ENCODE measurements at regions not wholly inside any gene's neighbourhood (a gene's known extent, or its start where the extent isn't known, plus 50 kb on each side); places are given as distances from the start of the nearest gene placed in this dataset.

DNA sequence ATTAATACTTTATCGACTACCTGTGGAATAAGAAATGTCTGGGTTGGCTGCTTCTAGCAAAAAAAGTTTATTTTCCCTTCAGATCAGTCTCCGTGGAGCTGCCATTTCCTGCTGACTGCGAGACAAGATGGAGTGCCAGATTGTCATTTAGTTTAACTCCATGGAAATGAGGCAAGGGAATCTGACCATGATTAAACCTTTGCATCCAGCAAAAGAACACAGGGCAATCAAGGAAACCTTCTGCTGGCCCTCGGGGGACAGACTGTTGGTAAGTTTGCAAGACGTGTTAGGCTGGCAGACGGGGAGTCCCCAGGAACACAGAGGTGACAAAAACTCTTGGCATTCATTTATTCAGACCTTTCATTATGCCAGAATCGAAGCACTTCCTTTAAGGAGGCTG is 52.2 kb upstream of the SPACA1 start:
- DNase-seq (ENCODE audit: low read depth) = no peak

DNA sequence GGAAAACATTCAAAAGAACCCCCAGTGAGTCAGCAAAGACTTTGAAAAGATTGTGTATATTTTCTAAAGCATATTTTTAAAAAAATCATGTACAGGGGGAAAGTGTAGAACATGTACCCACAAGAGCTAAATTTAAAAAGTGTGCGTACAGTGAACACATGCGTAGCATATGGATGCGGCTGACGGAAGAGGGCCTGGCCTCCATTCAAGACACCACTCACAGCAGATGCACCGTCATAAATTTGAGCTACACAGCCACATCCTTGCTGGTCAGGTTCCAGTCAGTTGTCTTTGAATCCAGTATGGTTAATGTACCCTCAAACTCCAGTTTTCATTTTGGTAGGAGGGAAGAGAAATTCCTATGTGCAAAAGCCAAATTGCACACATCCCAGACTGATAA is 54.3 kb upstream of the SPACA1 start:
- no peak for DNase-seq (ENCODE audit: low read depth)

DNA sequence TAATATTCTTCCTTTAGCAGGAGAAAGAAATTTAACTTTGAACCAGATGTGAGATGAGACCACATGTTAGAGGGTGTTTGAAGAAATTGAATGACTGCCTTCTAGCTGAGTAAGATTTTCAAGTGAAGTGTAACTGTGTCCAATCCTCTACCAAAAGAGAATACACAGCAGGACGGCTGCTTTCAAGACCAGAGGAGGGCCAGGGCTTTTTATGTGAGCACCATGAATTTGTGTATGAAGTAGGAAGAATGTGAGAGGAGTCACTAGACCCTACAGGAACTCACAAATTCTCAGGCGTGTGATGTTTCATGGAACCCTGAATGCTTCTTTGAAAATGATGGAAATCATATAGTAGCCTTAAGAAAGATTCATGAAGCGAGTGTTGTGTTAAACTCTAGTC is 56.8 kb upstream of the SPACA1 start:
- no peak for DNase-seq (ENCODE audit: low read depth)

DNA sequence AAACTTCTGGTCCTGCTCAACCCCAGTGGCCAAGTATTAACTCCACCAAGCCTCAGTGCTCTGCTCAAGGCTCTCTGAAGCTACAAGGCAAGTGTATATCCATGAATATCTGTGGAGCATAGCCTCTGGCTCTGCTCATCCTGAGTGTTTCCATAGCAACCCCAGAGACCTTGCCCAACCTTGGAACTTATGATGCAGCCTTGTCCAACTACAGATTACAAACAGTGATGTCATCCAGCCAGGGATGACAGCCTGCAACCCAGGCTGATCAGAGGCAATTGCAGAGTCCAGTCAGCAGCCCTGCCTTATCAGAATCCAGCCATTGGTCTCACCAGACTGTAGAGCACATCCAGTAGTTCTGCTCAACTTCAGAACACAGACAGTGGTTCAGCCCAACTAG is 65.5 kb upstream of the SPACA1 start:
- DNase-seq (ENCODE audit: low read depth) = no peak

DNA sequence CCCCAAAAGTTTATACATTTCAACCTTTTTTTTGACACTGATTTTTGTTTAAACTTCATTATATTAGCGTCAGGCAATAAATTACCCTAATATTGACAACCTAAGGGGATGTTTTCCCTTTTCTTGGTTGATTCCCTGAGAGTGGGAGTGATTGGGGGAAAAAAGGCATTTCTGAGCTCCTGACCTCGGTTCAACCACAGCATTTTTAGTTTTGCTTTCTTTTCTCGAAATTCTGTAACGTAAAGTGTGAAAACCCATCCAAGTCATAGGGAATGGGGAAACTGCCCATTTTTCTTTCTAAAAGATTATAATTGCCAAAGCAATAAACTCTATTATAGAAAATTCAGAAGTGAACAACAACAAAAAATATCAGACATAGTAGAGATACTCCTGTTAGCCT is 67.9 kb upstream of the SPACA1 start:
- no peak for DNase-seq (ENCODE audit: low read depth)

DNA sequence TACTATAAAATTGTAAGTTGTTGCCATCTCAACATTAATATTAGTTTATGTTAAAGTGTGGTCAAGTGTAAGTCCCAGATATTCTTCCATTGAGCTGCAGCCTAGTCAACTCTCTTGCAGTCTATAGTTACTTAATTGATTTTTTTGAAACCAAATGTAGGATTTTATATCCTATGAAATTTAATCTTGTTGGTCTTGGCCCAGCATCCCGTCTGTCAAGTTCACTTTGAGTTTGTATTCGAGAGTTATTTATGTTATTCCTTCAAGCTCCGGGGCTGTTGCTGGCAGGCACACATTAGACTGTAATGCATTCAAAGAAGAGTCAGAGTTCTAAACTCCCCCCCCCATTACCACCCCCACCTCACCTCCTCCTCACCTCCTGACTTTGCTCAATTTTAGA is 71.0 kb upstream of the SPACA1 start:
- DNase-seq (ENCODE audit: low read depth) = no peak

DNA sequence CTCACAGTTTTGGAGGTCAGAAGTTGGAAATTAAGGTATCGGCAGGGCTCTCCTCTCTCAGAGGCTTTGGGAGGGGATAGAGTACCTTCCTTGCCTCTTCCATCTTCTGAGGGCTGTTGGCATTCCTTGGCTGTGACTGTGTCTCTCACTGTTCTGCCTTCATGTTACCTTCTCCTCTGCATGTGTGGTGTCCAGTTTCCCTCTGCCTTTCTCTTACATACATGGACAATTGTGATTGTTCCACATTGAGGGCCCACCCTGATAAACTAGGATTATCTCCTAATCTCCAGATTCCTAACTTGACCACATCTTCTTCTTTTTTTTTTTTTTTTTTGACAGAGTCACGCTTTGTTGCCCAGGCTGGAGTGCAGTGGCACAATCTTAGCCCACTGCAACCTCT is 72.1 kb upstream of the SPACA1 start:
- DNase-seq (ENCODE audit: low read depth) = no peak

DNA sequence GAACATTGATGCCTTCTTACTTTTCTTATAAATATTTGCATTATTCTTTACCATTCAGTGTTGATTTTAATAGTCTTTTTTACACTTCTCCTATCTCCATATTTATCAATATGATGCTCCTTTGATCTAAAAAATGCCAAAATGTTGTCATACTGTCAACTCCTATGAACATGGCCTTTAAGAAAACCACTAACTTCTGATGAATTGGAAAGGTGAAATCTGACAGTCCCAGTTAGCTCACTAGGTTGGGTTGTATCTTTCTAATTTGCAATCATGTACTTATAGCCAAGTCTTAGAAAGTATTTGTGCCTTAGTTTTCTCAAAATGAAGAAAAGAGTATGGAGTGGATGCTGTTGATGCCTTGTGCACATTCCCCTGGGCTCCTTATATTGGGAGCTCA is 75.4 kb upstream of the SPACA1 start:
- DNase-seq (ENCODE audit: low read depth) = no peak

DNA sequence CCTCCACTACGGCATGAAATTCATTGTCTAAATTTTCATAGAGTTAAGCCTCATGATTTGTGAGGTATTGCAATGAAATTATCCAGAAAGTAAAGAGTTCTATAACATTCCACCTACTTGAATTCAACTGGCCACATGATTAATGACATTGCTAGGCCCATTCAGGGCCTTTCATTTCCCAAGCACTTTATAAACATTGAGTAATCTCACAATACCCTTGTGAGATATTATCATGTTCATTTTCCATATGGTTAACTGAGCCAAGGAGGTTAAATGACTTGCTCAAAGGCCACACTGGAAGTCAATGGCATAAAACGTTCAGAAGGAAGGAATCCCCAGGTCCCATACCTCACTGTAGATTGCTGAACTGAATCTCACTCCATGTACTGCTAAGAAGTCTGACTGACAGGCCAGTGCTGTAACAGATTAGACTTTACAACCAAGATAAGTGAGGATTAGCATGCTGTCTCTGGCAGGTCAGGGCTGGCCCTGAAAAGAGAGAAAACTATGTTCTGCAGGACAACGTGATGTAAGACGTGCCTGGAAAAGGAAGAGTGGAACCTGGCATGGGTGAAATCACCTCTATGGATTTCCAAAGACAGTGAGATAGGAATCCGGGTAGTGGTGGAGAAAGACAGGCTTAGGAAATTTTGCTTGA is 75.9 kb upstream of the SPACA1 start:
- no peak for DNase-seq (ENCODE audit: low read depth)

DNA sequence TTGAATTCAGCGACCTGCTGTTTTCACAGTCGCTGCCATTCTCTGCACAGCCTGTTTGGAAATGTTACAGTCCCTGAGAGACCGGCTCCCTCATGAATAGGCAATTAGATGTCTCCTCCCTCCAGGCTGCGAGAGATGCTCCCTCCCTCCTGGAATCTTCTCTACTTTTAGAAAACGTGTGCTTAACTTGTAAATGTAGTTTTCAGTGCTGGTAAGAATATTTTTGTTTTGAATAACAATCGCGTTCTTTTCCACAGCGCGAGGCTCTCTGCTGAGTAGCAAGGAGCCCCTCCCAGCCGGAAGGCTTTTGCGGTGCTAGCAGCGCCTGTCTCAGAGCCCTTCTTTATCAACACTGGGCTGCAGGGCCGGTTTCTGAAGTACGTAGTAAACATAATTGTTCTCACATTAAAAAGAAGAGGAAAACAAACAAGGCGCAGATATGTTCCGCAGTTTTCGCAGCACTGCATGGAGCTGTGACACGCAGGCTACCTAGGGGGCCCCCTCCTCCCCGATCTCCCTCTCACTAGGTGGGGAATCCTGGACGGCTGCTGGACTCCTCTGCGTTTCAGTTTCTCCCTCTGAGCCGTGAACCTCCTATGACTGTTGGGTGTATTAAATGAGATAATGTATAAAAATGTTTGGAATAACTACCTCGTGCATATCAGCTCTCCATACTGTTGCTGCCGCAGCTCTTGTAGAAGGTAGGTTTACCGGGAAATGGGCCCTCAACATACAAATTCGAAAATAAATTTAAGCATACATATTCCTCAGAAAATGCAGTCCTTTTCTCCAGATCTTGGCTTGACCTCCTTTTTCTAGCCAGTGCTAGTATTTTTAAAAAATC is 79.0 kb upstream of the SPACA1 start:
- DNase-seq (ENCODE audit: low read depth) = no peak

DNA sequence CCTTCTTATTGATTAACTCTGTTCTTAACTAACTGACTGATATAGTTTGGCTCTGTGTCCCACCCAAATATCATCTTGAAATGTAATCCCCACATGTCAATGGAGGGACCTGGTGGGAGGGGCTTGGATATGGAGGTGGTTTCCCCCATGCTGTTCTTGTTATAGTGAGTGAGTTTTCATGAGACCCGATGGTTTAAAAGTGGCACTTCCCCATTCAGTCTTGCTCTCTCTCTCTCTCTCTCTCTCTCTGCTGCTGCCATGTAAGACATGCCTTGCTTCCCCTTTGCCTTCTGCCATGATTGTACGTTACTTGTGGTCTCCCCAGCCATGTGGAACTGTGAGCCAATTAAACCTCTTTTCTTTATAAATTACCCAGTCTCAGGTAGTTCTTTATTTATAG is 81.8 kb upstream of the SPACA1 start:
- no peak for DNase-seq (ENCODE audit: low read depth)

DNA sequence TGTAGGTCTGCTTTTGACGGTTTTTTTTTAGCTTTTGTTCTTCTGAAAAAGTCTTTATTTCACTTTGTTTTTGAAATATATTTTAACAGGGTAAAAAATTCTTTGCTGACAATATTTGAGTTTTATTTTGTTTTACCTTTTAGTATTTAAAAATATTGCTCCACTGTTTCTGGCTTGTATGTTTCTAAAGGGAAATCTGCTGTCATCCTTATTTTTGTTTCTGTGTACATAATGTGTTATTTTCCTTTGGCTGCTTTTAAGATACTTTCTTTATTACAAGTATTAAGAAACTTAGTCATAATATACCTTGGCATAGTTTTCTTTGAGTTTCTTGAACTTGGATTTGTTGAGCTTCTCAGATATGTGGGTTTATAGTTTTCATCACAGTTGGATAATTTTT is 88.6 kb upstream of the SPACA1 start:
- no peak for DNase-seq (ENCODE audit: low read depth)

DNA sequence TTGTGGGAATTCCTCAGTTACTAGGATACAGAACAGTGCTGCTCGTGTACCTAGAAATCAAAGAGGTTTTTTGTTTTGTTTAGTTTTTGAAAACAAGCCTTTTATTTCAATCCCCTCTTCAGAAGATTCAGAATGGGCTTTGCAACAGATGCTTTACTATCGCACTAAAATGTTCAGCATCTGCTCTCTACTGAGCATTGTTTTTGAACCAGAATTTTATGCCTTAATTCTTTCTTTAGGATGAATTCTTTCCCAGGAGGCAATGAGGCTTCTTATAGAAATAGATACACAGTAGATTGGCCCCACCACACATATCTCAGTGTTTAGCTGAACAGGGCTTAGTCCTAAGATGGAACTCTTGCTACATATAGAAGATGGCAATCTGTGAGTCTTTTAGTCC is 95.9 kb upstream of the SPACA1 start:
- no peak for DNase-seq (ENCODE audit: low read depth)

DNA sequence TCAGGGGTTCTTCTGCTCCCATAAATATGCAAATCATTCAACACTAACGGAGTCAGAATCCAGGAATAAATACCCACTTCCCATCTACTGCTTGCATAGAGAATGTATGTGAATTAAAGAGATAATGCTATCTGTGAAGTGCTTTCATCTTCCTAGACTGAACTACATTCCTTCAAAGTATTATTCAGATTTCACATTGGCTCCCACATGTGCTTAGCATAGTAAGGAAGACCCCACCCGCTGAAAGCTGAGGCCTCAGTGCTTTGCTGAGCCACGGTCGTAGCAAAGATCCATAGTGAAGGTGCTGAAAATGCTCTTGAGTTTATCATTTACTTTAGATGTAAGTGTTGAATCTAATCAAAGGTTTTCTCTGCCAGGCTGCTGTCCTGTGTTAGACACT is 97.0 kb upstream of the SPACA1 start:
- no peak for DNase-seq (ENCODE audit: low read depth)

DNA sequence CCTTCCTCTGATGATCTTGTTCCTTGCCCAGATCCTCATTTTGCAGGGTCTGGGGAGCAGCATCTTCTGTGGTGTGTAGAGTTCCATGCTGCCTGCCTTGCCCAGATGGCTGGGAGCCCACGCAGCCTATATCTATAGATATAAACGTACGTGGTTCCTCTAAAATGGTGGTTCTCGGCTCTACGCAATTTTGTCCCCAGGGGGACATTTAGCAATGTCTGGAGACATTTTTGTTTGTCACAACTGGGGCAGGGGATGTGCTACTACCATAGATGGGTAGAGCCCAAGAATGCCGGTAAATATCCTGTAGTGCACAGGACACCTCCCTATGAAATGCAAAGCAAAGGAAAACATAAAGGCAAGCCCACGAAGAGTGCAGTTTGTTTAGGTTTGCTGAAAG is 98.4 kb upstream of the SPACA1 start:
- no peak for DNase-seq (ENCODE audit: low read depth)

DNA sequence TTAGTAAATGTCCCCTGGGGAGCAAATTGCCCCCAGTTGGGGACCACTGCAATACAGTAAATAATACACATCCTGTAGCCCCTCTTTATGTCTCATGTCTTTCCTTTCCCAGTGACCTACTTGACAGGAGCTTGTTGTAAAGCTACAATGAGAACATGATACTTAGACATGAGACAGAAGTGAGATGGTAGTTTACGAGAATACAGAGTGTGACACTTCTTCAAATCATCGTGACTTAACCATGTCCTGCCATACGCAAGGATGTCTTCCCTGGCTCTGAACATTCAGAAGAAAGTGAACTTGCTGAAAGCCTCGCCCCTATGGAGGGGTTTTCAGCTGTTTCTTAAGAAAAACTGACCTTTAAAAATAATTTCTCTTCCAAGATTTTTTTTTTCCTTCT is 101.0 kb upstream of the SPACA1 start:
- no peak for DNase-seq (ENCODE audit: low read depth)

DNA sequence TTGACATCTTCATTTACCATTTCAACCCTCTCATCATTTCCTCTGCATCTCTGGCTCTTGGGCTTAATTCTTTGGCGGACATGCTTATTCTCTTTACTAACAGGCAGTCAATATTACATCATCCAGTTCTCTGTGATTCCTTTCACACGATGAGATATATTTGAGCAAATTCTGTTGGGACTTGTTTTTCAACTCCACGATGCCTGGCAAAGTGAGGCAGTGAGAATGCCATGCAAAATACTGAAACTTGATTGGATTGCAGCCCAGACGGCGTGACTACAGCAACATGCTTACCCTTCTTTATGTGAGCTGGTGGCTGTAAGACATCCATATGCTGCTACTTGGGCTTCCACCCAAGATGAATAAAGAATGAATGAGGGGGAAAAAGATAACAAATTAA is 101.7 kb upstream of the SPACA1 start:
- no peak for DNase-seq (ENCODE audit: low read depth)

DNA sequence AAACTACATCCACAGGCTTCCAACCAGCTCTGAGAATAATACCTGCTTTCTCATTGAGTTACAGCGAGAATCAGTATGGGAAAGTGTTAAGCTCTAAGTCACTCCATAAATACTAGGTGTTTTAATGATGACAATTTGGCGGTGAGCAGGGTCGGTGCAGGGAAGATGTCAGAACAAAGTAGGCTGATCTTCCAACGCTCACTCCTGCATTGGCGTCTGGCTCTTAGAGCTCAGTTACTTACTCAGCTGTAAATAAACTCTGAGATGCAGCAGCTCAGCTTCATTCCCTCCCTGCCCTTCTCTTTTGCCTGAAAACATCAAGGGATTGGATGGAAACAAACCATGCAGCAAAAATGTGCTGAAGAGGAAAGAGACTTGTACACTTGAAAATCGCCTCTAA is 102.5 kb upstream of the SPACA1 start:
- DNase-seq (ENCODE audit: low read depth) = no peak

DNA sequence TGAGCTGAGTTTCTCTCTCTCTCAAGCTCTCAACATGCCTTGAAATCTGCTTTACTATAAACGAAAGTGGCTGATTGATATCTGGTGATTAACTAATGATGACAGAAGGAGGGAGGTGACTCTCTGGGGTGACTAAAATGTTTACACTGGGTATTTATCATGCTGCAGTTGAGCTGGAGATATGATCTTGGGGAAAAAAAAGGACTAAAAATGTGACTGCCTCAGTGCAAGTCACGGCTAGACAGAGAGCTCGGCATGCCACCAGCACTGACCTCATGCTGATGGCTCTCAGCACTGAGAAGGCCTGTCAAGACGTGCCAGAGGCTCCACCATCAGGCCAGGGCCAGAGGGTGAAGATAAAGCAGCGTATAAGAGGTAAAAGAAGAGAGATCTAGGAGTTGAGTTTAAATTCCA is 103.1 kb upstream of the SPACA1 start:
- no peak for DNase-seq (ENCODE audit: low read depth)

DNA sequence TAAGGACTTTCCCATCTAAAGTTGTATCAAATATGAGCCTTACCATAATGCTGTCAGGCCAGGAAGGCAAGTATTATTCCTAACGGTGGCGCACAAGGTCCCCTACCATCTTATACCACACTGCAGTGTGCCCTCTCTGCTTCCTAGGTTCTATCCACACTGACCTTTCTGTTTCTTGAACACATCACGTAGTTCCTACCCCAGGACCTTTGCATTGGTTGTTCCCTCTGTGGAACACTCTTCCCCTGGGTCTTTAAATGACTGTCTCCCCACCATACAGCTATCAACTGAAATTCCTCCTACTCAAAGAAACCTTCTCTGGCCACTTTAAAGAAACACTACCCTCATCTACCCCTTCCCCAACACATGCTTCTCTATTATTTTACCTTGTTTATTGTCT is 104.5 kb upstream of the SPACA1 start:
- no peak for DNase-seq (ENCODE audit: low read depth)

DNA sequence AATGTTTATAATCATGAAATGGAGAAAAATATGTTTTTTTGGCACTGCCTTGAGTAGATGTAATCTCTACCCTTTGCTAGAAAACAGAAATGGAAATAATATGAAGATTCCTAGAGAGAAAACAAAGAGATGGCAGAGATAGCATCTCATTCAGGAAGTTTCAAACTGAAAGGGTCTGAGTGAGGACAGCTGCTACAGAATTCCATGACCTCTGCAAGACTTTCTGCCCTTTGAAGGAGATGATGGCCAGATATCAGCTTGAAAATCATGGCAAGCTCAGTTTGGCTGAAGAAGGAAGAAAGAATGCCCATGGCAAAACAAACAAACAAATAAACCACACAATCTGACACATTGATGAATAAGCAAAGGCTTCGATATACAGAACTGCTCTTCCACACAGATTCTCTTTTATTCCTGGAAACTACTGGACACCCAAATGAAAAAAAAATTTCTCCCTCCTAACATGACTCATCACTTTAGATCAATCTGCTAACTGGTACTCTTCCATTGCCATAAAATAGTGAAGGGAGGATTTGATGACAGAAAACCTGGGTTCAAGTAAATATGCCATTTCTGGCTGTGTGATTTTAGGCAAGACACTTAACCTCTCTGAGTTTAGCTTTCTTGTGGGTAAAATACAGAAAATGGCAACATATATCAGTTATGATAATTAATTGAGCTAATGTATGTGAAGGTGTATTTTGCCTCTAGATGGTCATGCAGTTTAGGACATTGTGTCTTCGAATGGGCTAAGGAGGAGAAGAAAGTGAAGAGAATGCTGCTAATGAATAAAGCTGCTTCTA is 105.9 kb upstream of the SPACA1 start:
- no peak for DNase-seq (ENCODE audit: low read depth)

DNA sequence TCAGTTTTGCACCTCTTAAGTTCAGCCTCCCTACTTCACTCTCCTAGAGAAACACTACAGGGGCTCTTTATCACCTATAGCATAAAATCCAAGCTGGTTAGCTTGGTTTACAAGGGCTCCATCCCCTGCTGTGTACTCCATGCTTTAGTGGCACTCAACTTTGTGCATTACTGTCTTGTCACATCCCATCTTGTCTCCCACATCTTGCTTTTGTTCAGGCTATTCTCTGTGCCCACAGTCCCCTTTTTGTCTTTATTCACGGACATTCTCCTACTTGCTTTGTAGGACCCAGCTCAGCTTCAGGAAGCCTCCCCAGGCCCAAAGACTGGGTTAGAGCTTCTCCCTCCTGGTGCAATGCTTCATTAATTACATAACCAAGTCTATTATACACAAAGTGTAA is 107.9 kb upstream of the SPACA1 start:
- DNase-seq (ENCODE audit: low read depth) = no peak

DNA sequence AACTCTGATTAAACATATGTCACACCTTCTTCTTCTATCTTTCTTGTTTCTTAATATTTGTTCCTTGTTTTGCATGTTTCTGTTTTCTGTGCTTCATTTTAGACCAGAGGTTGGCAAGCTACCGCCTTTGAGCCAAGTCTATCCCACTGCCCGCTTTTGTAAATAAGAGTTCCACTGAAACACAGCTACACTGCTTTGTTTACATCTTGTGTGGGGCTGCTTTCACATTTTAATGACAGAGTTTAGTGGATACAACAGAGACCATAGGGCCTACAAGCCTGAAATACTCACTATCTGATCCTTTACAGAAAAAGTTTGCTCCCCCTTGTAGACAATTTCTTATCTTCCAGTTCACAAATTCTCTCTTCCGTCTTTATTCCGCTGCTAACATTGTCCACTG is 109.4 kb upstream of the SPACA1 start:
- DNase-seq (ENCODE audit: low read depth) = no peak
